ENCODE measurements at regions not wholly inside any gene's neighbourhood (a gene's known extent, or its start where the extent isn't known, plus 50 kb on each side); places are given as distances from the start of the nearest gene placed in this dataset.

- H3K9ac ChIP-seq (ENCODE audit: low read depth, low read length), result no peak overlapping the region
- peak overlapping the region; percentile 11 for H3K4me3 ChIP-seq (ENCODE audit: low read depth, low read length)
- peaks cover 34% of the 10 kb centered on the region for H3K27me3 ChIP-seq (ENCODE audit: control insufficient read depth, insufficient read depth, low read length)
These were observed 112.2 kb upstream of the MYL2 start for GRCh38 chr12:111032591-111032919.

GRCh38 chr12:111031916-111032590 lies 111.7 kb upstream of the MYL2 start:
- no peak overlapping the region for H3K4me3 ChIP-seq (ENCODE audit: low read depth, low read length)
- no peaks in the 10 kb centered on the region for H3K36me3 ChIP-seq (ENCODE audit: control insufficient read depth, insufficient read depth, low read length)
- no peaks in the 10 kb centered on the region for H3K9me3 ChIP-seq (ENCODE audit: control insufficient read depth, insufficient read depth, low read length)
- H3K4me1 ChIP-seq (ENCODE audit: control insufficient read depth, insufficient read depth, low read length), result peaks cover 5% of the 10 kb centered on the region
- H3K27me3 ChIP-seq (ENCODE audit: control insufficient read depth, insufficient read depth, low read length), result peaks cover 29% of the 10 kb centered on the region
- no peak overlapping the region for H3K9ac ChIP-seq (ENCODE audit: low read depth, low read length)

More at GRCh38 chr12:111032591-111032919, 112.2 kb upstream of the MYL2 start:
- peaks cover 5% of the 10 kb centered on the region for H3K4me1 ChIP-seq (ENCODE audit: control insufficient read depth, insufficient read depth, low read length)
- H3K9me3 ChIP-seq (ENCODE audit: control insufficient read depth, insufficient read depth, low read length), result no peaks in the 10 kb centered on the region
- no peaks in the 10 kb centered on the region for H3K36me3 ChIP-seq (ENCODE audit: control insufficient read depth, insufficient read depth, low read length)

DNA sequence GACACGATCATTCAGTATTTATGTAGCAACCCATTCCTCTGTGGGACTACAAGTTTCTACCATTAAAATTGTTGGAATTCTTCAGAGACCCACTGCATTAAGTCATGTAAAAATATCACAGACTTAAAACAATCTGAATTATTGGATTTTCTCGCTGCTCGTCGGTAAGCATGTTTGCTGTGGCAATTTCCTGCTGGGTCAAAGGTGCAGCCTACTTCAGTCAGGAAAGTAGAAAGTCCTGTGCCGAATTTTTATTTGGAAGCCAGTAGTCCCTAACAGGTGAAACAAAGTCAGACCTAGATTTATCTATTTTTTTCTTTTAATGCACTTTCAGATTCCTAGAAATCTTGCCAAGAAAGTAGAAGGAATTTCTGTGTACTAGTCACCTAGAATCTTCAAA lies 110.4 kb upstream of the MYL2 start:
- H3K27me3 ChIP-seq (ENCODE audit: control insufficient read depth, insufficient read depth, low read length), result peaks cover 23% of the 10 kb centered on the region
- no peaks in the 10 kb centered on the region for H3K9me3 ChIP-seq (ENCODE audit: control insufficient read depth, insufficient read depth, low read length)
- H3K4me3 ChIP-seq (ENCODE audit: low read depth, low read length), result no peak overlapping the region
- H3K36me3 ChIP-seq (ENCODE audit: control insufficient read depth, insufficient read depth, low read length), result no peaks in the 10 kb centered on the region
- H3K9ac ChIP-seq (ENCODE audit: low read depth, low read length), result no peak overlapping the region
- H3K4me1 ChIP-seq (ENCODE audit: control insufficient read depth, insufficient read depth, low read length), result peaks cover 2% of the 10 kb centered on the region

- H3K4me3 ChIP-seq (ENCODE audit: low read depth, low read length), result no peak overlapping the region
- H3K4me1 ChIP-seq (ENCODE audit: control insufficient read depth, insufficient read depth, low read length), result peaks cover 2% of the 10 kb centered on the region
- H3K9me3 ChIP-seq (ENCODE audit: control insufficient read depth, insufficient read depth, low read length), result no peaks in the 10 kb centered on the region
- H3K36me3 ChIP-seq (ENCODE audit: control insufficient read depth, insufficient read depth, low read length), result no peaks in the 10 kb centered on the region
- peaks cover 15% of the 10 kb centered on the region for H3K27me3 ChIP-seq (ENCODE audit: control insufficient read depth, insufficient read depth, low read length)
- no peak overlapping the region for H3K9ac ChIP-seq (ENCODE audit: low read depth, low read length)
These were observed 109.4 kb upstream of the MYL2 start for GRCh38 chr12:111029732-111030131.

DNA sequence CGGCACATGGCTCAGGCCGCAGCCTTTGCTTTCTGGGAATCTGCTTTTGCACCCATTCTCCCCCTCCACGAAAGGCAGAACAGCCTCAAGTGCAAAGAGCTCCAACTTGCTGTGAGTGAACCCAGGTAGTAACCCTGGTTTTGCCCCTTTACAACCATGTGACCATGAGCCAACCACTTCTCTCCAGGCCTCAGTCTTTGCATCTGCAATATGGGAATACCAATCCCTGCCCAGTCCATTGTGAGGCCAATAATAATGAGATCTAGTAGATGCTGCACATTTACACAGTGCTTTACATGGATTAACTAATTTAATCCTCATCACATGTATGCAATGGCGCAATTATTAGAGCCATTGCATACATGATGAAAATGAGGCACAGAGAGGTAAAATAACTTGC lies 108.9 kb upstream of the MYL2 start:
- Histone ChIP-seq H3K27me3 (ENCODE audit: control insufficient read depth, insufficient read depth, low read length) (peaks cover 15% of the 10 kb centered on the region), H3K9ac (ENCODE audit: low read depth, low read length) (no peak overlapping the region), H3K9me3 (ENCODE audit: control insufficient read depth, insufficient read depth, low read length) (no peaks in the 10 kb centered on the region), H3K36me3 (ENCODE audit: control insufficient read depth, insufficient read depth, low read length) (no peaks in the 10 kb centered on the region), H3K4me3 (ENCODE audit: low read depth, low read length) (no peak overlapping the region), H3K4me1 (ENCODE audit: control insufficient read depth, insufficient read depth, low read length) (peaks cover 2% of the 10 kb centered on the region)

- H3K36me3 ChIP-seq (ENCODE audit: control insufficient read depth, insufficient read depth, low read length), result no peaks in the 10 kb centered on the region
- H3K4me1 ChIP-seq (ENCODE audit: control insufficient read depth, insufficient read depth, low read length), result peaks cover 2% of the 10 kb centered on the region
- H3K9ac ChIP-seq (ENCODE audit: low read depth, low read length), result no peak overlapping the region
- no peaks in the 10 kb centered on the region for H3K9me3 ChIP-seq (ENCODE audit: control insufficient read depth, insufficient read depth, low read length)
- H3K27me3 ChIP-seq (ENCODE audit: control insufficient read depth, insufficient read depth, low read length), result peaks cover 15% of the 10 kb centered on the region
- no peak overlapping the region for H3K4me3 ChIP-seq (ENCODE audit: low read depth, low read length)
These were observed 108.5 kb upstream of the MYL2 start for GRCh38 chr12:111028830-111029229.

DNA sequence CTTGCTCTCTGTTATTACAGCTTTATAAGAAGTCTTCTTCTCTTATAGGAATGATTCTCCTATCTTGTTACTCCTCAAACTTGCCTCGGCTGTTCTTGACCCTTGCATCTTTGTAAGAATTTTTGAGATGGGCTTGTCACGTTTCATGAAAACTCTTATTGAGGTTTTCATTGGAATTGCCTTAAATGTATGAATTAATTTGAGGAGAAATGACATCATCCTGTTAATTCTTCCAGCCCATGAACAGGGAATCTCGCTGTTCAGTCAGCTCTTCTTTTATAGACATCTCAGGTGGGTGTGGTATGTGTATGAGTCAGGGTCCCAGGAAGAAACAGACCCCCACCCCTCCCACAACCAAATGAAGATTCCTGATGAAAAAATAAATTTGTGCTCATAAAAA lies 107.1 kb upstream of the MYL2 start:
- Histone ChIP-seq H3K9me3 (ENCODE audit: control insufficient read depth, insufficient read depth, low read length) (no peaks in the 10 kb centered on the region), H3K27me3 (ENCODE audit: control insufficient read depth, insufficient read depth, low read length) (peaks cover 14% of the 10 kb centered on the region), H3K4me3 (ENCODE audit: low read depth, low read length) (no peak overlapping the region), H3K4me1 (ENCODE audit: control insufficient read depth, insufficient read depth, low read length) (peaks cover 2% of the 10 kb centered on the region), H3K9ac (ENCODE audit: low read depth, low read length) (no peak overlapping the region), H3K36me3 (ENCODE audit: control insufficient read depth, insufficient read depth, low read length) (no peaks in the 10 kb centered on the region)

DNA sequence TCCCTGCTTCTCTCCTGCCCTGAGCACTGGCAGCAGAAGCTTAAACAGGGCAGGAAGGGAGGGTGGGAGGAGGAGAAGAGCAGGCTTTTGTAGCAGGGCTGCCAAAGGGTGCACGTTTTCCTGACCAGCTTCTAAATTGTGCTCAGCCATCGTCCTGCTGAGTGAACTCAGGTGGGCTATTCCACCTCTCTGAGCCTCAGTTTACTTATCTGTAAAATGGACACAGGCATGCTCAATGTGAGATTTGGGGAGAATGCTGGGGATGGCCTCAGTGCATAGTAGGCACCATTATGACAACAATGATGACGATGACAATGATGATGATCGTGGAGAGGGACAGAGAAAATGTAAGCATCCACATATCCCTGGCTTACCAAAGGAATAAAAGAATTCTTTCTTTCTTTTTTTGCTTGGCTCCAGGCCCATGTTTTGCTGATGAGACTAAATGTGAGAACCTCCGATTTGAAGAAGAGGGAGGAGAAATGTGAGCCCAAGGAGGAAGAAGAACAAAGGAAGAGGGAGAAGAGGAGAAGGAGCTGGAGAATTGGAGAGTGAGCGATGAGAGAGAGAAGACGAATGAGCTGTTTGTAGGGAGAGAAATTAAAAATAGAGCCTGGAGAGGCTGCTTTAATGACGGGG lies 105.5 kb upstream of the MYL2 start:
- H3K9ac ChIP-seq (ENCODE audit: low read depth, low read length), result no peak overlapping the region
- no peak overlapping the region for H3K4me3 ChIP-seq (ENCODE audit: low read depth, low read length)
- peaks cover 3% of the 10 kb centered on the region for H3K27me3 ChIP-seq (ENCODE audit: control insufficient read depth, insufficient read depth, low read length)
- no peaks in the 10 kb centered on the region for H3K36me3 ChIP-seq (ENCODE audit: control insufficient read depth, insufficient read depth, low read length)
- H3K4me1 ChIP-seq (ENCODE audit: control insufficient read depth, insufficient read depth, low read length), result no peaks in the 10 kb centered on the region
- H3K9me3 ChIP-seq (ENCODE audit: control insufficient read depth, insufficient read depth, low read length), result no peaks in the 10 kb centered on the region

DNA sequence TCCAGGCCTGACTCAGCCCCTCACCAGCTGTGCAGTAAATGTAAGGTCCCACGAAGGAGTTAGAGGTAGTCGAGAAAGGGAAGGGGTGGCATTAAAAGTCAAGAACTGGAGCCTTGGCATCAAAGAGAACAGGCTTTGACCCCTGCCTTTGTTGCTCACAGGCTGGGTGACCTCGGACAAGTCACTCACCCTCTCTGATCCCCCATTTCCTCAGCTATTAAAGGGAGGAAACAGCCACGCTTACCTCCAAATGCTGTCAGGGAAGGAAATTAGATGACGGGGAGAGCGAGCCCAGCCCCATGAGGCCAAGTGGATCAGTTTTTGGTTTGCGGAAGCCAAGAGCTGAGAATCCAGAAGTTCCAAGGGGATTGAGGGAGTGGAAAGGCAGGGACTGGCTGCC lies 104.9 kb upstream of the MYL2 start:
- no peaks in the 10 kb centered on the region for H3K36me3 ChIP-seq (ENCODE audit: control insufficient read depth, insufficient read depth, low read length)
- H3K9me3 ChIP-seq (ENCODE audit: control insufficient read depth, insufficient read depth, low read length), result no peaks in the 10 kb centered on the region
- H3K4me1 ChIP-seq (ENCODE audit: control insufficient read depth, insufficient read depth, low read length), result no peaks in the 10 kb centered on the region
- H3K9ac ChIP-seq (ENCODE audit: low read depth, low read length), result no peak overlapping the region
- no peak overlapping the region for H3K4me3 ChIP-seq (ENCODE audit: low read depth, low read length)
- H3K27me3 ChIP-seq (ENCODE audit: control insufficient read depth, insufficient read depth, low read length), result peaks cover 3% of the 10 kb centered on the region

DNA sequence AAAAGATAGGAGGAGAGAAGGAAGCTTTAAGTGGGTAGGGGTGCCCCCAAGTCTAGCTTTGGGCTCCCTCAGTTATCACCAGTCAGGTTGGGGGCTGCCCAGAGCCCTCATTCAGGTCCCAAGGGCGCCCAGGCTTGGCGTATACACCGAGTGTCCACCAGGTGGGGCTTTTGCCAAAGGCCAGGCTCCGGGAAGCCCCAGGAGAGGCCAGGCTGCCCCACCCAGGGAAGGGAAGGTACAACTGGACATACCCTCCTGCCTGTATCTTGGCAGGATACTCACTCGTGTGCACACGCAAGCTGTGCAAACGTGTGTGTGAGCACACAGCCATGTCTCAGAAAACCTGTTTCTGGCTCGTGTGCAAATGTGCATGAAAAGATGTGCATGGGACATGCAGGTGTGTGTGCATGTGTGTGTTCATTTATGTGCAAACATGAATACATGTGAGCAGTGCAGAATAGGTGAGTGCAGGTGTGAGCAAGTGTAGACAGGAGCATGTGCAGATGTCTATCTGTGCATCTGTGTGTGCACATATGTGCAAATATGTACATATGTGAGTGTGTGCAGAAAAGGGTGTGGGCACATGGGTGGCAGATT lies 103.9 kb upstream of the MYL2 start:
- Histone ChIP-seq H3K9ac (ENCODE audit: low read depth, low read length) (no peak overlapping the region), H3K36me3 (ENCODE audit: control insufficient read depth, insufficient read depth, low read length) (no peaks in the 10 kb centered on the region), H3K4me1 (ENCODE audit: control insufficient read depth, insufficient read depth, low read length) (no peaks in the 10 kb centered on the region), H3K4me3 (ENCODE audit: low read depth, low read length) (no peak overlapping the region), H3K9me3 (ENCODE audit: control insufficient read depth, insufficient read depth, low read length) (no peaks in the 10 kb centered on the region), H3K27me3 (ENCODE audit: control insufficient read depth, insufficient read depth, low read length) (peaks cover 3% of the 10 kb centered on the region)

DNA sequence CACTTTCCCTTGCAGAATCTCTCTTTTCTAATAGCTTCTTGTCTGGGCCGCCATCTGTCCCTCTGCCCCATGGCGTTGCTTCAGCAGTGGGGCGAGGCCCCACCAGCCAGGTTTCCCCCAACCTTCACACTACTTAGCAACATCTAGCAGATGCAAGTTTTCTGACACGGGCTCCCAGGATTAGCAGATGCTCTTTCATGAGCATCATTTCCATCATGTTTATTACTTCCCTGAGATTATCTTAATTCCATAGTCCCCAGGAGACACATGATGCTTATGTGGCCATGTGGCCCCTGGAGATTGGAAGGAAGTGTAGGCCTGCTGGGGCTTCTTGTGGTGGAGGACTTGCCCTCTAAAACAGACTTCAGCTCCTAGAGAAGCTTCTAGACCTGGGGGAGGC lies 102.0 kb upstream of the MYL2 start:
- no peak overlapping the region for H3K4me3 ChIP-seq (ENCODE audit: low read depth, low read length)
- no peaks in the 10 kb centered on the region for H3K4me1 ChIP-seq (ENCODE audit: control insufficient read depth, insufficient read depth, low read length)
- peaks cover 3% of the 10 kb centered on the region for H3K27me3 ChIP-seq (ENCODE audit: control insufficient read depth, insufficient read depth, low read length)

GRCh38 chr12:111014547-111014946 lies 94.2 kb upstream of the MYL2 start:
- no peaks in the 10 kb centered on the region for H3K4me1 ChIP-seq (ENCODE audit: control insufficient read depth, insufficient read depth, low read length)
- H3K9me3 ChIP-seq (ENCODE audit: control insufficient read depth, insufficient read depth, low read length), result no peaks in the 10 kb centered on the region
- H3K36me3 ChIP-seq (ENCODE audit: control insufficient read depth, insufficient read depth, low read length), result no peaks in the 10 kb centered on the region
- no peak overlapping the region for H3K4me3 ChIP-seq (ENCODE audit: low read depth, low read length)
- no peaks in the 10 kb centered on the region for H3K27me3 ChIP-seq (ENCODE audit: control insufficient read depth, insufficient read depth, low read length)
- no peak overlapping the region for H3K9ac ChIP-seq (ENCODE audit: low read depth, low read length)

More for the DNA sequence above, 102.0 kb upstream of the MYL2 start:
- Histone ChIP-seq H3K9ac (ENCODE audit: low read depth, low read length) (no peak overlapping the region), H3K36me3 (ENCODE audit: control insufficient read depth, insufficient read depth, low read length) (no peaks in the 10 kb centered on the region), H3K9me3 (ENCODE audit: control insufficient read depth, insufficient read depth, low read length) (no peaks in the 10 kb centered on the region)

All from iPS-15b (cell line).